ENCODE measurements at regions not wholly inside any gene's neighbourhood (a gene's known extent, or its start where the extent isn't known, plus 50 kb on each side); places are given as distances from the start of the nearest gene placed in this dataset.

DNA sequence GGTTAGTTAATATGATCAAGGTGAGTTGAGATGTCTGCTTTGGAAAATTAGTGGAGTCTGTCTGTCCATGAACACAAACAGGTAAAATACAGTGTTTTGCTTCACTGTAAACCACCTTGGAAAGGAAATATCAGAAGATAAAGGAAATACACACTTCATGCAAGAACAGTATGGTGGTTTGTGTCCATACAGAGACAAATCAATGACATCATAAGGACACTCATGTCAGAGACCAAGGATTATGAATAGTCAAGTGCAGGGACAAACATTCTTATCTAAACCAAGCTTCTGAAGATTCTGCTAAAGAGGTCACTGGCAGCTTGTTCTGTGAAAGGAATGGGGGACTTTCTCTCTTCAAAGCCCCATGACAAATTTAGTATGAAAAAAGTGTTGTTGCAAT, 322.9 kb upstream of the F9 start:
- Histone ChIP-seq H3K4me1 (replicated peaks in 1 of 4; ENCODE audit: control insufficient read depth in 3 of 4, insufficient read depth in 4 of 4, low read length in 3 of 4) (peaks cover 2 to 4% (median 2%) of the 10 kb centered on the region in 4 experiments; a peak in 4 of 7 replicates), H2BK5ac (ENCODE audit: low read depth, low read length) (no peak overlapping the region), H3K18ac (ENCODE audit: extremely low read depth, low read length) (no peak overlapping the region), H4K20me1 (replicated peaks in 1 of 2; ENCODE audit: control insufficient read depth in 1 of 2, insufficient read depth in 2 of 2, low read length in 2 of 2) (no peaks in the 10 kb centered on the region), H3K9me3 (ENCODE audit: insufficient read depth in 2 of 2, low read depth in 1 of 2, low read length in 1 of 2) (no peaks in the 10 kb centered on the region), H2BK20ac (ENCODE audit: low read length) (no peak overlapping the region), H2BK120ac (replicated peaks; ENCODE audit: low read depth, low read length) (no peak overlapping the region), H3K14ac (ENCODE audit: insufficient read length) (no peak overlapping the region), H3K23ac (ENCODE audit: insufficient read length) (no peak overlapping the region), H3K27ac (ENCODE audit: low read depth, low read length) (no peak overlapping the region), H4K8ac (ENCODE audit: extremely low read depth, insufficient read depth, low read length) (no peak overlapping the region), H2AFZ (ENCODE audit: low read length) (no peak overlapping the region), H3K79me2 (ENCODE audit: control insufficient read depth in 1 of 2, insufficient read depth in 2 of 2, low read length in 2 of 2) (no peaks in the 10 kb centered on the region), H4K91ac (replicated peaks; ENCODE audit: insufficient read length, low read length) (no peak overlapping the region), H3K27me3 (replicated peaks in 1 of 4; ENCODE audit: control insufficient read depth in 3 of 4, extremely low read depth in 1 of 4, insufficient read depth in 3 of 4, low read length in 3 of 4) (peaks cover 15 to 48% (median 35%) of the 10 kb centered on the region in 4 experiments), H3K4ac (replicated peaks; ENCODE audit: insufficient read length, low read depth, low read length) (no peak overlapping the region), H2BK15ac (ENCODE audit: low read length) (no peak overlapping the region), H3K56ac (replicated peaks; ENCODE audit: insufficient read length, low read depth, low read length) (no peak overlapping the region), H3K4me2 (ENCODE audit: insufficient read depth in 1 of 2, low read depth in 2 of 2, low read length in 2 of 2) (no peak overlapping the region), H2AK5ac (ENCODE audit: low read depth, low read length) (no peak overlapping the region), H3K79me1 (ENCODE audit: low read depth, low read length) (no peaks in the 10 kb centered on the region), H3K23me2 (ENCODE audit: low read depth, low read length) (peaks cover 6% of the 10 kb centered on the region; the same call in 1 of the 2 replicates), H4K5ac (ENCODE audit: insufficient read length, low read depth, low read length) (no peak overlapping the region), H3K4me3 (ENCODE audit: extremely low read depth in 1 of 4, insufficient read depth in 2 of 4, low read depth in 3 of 4, low read length in 4 of 4) (no peak overlapping the region), H2BK12ac (ENCODE audit: low read depth, low read length) (no peak overlapping the region), H3K9ac (replicated peaks in 1 of 4; ENCODE audit: extremely low read depth in 1 of 4, low read depth in 3 of 4, low read length in 3 of 4) (no peak overlapping the region), H3K36me3 (ENCODE audit: control insufficient read depth in 2 of 4, insufficient read depth in 4 of 4, low read length in 3 of 4) (no peaks in the 10 kb centered on the region)
- DNase-seq (ENCODE audit: low read depth in 1 of 2, low spot score in 2 of 2) (no peak), FAIRE-seq (no peak)
- no peak for TF ChIP-seq ASH2L (IDR thresholded peaks at IDR 0.05; ENCODE audit: low read length)
- no peak for TF ChIP-seq SIN3A (conservative IDR thresholded peaks at IDR 0.05 in 1 of 2, IDR thresholded peaks at IDR 0.05 in 1 of 2; ENCODE audit: low read depth in 1 of 2, low read length in 2 of 2)
- no peak for TF ChIP-seq KDM5A (IDR thresholded peaks at IDR 0.05; ENCODE audit: low read length)
- TF ChIP-seq, protein P1, sequence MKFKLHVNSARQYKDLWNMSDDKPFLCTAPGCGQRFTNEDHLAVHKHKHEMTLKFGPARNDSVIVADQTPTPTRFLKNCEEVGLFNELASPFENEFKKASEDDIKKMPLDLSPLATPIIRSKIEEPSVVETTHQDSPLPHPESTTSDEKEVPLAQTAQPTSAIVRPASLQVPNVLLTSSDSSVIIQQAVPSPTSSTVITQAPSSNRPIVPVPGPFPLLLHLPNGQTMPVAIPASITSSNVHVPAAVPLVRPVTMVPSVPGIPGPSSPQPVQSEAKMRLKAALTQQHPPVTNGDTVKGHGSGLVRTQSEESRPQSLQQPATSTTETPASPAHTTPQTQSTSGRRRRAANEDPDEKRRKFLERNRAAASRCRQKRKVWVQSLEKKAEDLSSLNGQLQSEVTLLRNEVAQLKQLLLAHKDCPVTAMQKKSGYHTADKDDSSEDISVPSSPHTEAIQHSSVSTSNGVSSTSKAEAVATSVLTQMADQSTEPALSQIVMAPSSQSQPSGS (IDR thresholded peaks at IDR 0.05; ENCODE audit: low read length): no peak
- TF ChIP-seq EZH2 (IDR thresholded peaks at IDR 0.05; ENCODE audit: low read depth, low read length, severe bottlenecking): no peak
- TF ChIP-seq CHD2 (IDR thresholded peaks at IDR 0.05; ENCODE audit: low read length): no peak
- ChIA-PET CTCF (ENCODE audit: partially characterized antibody) (interaction anchor here (1.3 kb wide), 1 partner anchor 17 kb away, joined by 3 read pairs; no protein-coding TSS in a partner anchor), POLR2A (ENCODE audit: partially characterized antibody) (no interaction called here)
